Glomerular visceral epithelial cell (primary cell): ENCODE measurements at regions not wholly inside any gene's neighbourhood (a gene's known extent, or its start where the extent isn't known, plus 50 kb on each side); places are given as distances from the start of the nearest gene placed in this dataset.
"Not testable (repeated sequence)": the region's sequence is repeated elsewhere in the genome, so short reads cannot be mapped to it uniquely, and the experiment has no call there.

Experiments used
- DNase-seq: peaks from one replicate; pipeline ENCODE4 v3.0.0-alpha.2; 2016; ENCODE audit errors: extremely low spot score

GRCh38 chr5:81829242-81829641, 78.3 kb upstream of the SSBP2 start:
- DNase-seq, result no peak

- DNase-seq, result no peak
These were observed 76.6 kb upstream of the SSBP2 start for GRCh38 chr5:81827500-81827899.

GRCh38 chr5:81826128-81826527, 75.2 kb upstream of the SSBP2 start:
- no peak for DNase-seq

GRCh38 chr5:81825237-81825636, 74.3 kb upstream of the SSBP2 start:
- DNase-seq, result peak; percentile 26

GRCh38 chr5:81823736-81824135, 72.8 kb upstream of the SSBP2 start:
- DNase-seq, result not testable (repeated sequence)

- no peak for DNase-seq
These were observed 70.0 kb upstream of the SSBP2 start for GRCh38 chr5:81820863-81821262.

- no peak for DNase-seq
These were observed 69.4 kb upstream of the SSBP2 start for GRCh38 chr5:81820318-81820636.

GRCh38 chr5:81819556-81820317, 68.8 kb upstream of the SSBP2 start:
- DNase-seq, result no peak

GRCh38 chr5:81817980-81818379, 67.1 kb upstream of the SSBP2 start:
- DNase-seq, result no peak

- no peak for DNase-seq
These were observed 66.2 kb upstream of the SSBP2 start for GRCh38 chr5:81817086-81817485.

GRCh38 chr5:81815321-81815720, 64.4 kb upstream of the SSBP2 start:
- DNase-seq, result no peak

GRCh38 chr5:81808106-81808505, 57.2 kb upstream of the SSBP2 start:
- DNase-seq, result no peak

GRCh38 chr5:81805086-81805485, 54.2 kb upstream of the SSBP2 start:
- no peak for DNase-seq

- DNase-seq, result no peak
These were observed 52.9 kb upstream of the SSBP2 start for GRCh38 chr5:81803812-81804211.

- DNase-seq, result no peak
These were observed 51.7 kb upstream of the SSBP2 start for GRCh38 chr5:81802625-81803024.

- no peak for DNase-seq
These were observed 51.1 kb upstream of the SSBP2 start for GRCh38 chr5:81802020-81802419.

GRCh38 chr5:81800797-81801196, 49.9 kb upstream of the SSBP2 start:
- DNase-seq, result no peak
